GM21360 (cell line): ENCODE measurements at regions not wholly inside any gene's neighbourhood (a gene's known extent, or its start where the extent isn't known, plus 50 kb on each side); places are given as distances from the start of the nearest gene placed in this dataset.
"Not testable (repeated sequence)": the region's sequence is repeated elsewhere in the genome, so short reads cannot be mapped to it uniquely, and the experiment has no call there.

Source experiments
- ATAC-seq: cut with Tn5 transposase; IDR thresholded peaks from one replicate; pipeline ENCODE4 v1.9.1; 2021; ENCODE audit warnings: mild to moderate bottlenecking, moderate library complexity; ENCODE audit not compliant: unreplicated experiment

DNA sequence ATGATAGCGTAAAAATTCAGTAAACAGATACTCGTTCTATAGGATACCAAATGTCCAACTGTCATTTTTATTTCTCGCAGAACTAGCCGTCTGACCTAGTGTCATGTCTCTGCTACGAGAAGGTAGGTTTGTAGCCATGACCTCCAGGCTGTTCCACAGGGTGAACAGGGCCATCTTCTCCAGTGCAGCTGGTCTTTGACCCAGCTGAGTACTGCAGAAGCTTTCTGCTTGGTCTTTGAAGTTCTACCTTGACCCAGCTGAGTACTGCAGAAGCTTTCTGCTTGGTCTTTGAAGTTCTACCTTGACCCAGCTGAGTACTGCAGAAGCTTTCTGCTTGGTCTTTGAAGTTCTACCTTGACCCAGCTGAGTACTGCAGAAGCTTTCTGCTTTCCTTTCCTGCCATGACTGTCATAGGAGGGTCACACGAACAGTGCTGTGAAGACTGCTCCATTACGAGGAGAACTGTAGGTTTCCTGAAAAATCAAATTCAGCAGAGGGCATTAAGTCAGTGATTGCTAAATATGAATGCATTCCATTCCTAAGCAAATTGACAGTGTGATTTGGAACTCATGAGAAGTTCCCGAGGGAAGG is 532.8 kb upstream of the NRP1 start:
- ATAC-seq, result not testable (repeated sequence)

- no peak for ATAC-seq
Measured at GRCh38 chr10:33863352-33863751, 528.9 kb upstream of the NRP1 start.

GRCh38 chr10:33862536-33863105 is 528.2 kb upstream of the NRP1 start:
- ATAC-seq, result no peak

GRCh38 chr10:33861833-33862232 is 527.4 kb upstream of the NRP1 start:
- no peak for ATAC-seq

- ATAC-seq, result no peak
Measured at GRCh38 chr10:33861016-33861704, 526.7 kb upstream of the NRP1 start.

- ATAC-seq, result no peak
Measured at GRCh38 chr10:33860552-33860951, 526.1 kb upstream of the NRP1 start.

- no peak for ATAC-seq
Measured at GRCh38 chr10:33859319-33860022, 525.0 kb upstream of the NRP1 start.

DNA sequence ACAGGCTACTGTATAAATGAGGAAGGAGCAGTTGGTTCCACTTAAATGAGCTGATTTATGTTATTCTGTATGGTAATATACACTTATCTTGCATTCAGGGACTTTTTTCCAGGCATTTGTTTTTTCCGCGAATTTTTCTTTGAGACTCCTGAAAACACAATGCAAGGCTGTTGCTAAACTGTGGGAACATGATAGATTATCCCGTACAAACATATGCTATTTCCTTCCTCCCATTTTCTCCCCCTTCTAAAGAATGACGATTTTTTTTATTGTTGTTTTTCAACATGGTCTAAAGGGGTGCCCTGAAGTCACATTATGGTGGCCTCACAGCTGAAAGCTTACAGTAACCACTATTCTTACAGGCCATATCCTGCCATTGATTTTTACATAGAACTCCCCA is 523.9 kb upstream of the NRP1 start:
- no peak for ATAC-seq

- ATAC-seq, result not testable (repeated sequence)
Measured at GRCh38 chr10:33853221-33853620, 518.8 kb upstream of the NRP1 start.

DNA sequence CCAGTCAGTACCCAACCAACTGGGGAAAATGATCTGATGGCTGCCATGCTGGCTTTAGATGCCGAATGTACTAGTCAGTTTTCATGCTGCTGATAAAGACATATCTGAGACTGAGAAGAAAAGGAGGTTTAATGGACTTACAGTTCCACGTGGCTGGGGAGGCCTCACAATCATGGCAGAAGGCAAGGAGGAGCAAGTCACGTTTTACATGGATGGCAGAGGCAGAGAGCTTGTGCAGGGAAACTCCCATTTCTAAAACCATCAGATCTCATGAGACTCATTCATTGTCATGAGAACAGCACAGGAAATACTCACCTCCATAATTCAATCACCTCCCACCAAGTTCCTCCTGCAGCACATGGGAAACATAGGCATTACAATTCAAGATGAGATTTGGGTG is 508.9 kb upstream of the NRP1 start:
- no peak for ATAC-seq

DNA sequence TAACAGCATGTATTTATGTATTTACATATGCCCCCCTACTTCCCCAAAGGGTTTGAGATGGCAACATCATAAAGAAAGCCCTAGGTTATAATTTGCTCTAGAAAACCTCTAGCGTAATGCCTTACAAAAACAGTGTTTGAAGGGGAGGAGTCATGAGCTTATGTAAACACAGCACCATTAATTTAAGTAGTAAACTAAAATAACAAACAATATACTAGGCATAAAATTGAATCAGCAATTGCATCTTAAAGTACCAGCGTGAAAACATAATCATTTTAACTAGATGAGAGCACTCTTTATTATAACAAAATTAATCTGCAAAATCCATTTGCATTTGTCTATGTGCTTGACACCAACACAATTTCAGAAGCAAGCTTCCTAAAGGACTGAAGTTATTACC is 507.2 kb upstream of the NRP1 start:
- no peak for ATAC-seq

DNA sequence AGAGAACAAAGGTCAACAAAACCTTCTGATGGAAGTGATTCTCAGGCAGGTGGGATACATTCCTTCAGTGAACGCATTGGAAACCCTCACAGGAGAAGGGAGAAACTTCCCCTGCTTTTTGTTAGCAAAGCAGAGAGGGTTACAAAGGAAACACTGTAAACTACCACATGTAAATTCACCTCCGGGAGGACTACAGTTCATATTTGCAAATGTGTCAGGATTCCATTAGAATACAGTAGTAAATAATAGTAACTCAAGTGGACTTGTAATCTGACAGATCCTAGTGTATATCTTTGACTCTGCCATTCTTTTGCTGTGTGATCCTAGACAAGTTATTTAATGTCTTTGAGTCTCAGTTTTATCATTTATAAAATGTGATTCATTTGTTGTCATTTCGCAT is 504.3 kb upstream of the NRP1 start:
- no peak for ATAC-seq

GRCh38 chr10:33837736-33838135 is 503.3 kb upstream of the NRP1 start:
- ATAC-seq, result no peak

DNA sequence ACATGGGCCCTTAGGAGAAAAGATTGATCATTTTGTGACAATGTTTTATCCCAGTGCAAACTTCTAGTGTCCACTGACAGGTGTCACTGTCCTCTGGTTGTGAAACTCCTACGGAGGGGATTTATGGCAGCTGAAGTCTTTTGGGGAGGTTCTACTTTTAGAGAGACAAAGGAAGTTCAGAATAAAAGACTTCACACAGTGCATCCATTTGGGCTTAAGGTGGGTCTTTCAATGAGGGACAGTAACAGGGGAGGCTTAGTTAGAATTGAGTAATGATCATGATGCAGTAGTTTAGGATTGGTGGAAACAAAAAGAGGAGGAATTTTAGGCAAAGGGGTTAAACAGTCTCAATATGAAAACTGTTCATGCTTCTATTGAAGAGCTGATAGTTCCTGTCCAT is 501.1 kb upstream of the NRP1 start:
- ATAC-seq, result no peak

GRCh38 chr10:33833566-33833965 is 499.1 kb upstream of the NRP1 start:
- ATAC-seq, result no peak

DNA sequence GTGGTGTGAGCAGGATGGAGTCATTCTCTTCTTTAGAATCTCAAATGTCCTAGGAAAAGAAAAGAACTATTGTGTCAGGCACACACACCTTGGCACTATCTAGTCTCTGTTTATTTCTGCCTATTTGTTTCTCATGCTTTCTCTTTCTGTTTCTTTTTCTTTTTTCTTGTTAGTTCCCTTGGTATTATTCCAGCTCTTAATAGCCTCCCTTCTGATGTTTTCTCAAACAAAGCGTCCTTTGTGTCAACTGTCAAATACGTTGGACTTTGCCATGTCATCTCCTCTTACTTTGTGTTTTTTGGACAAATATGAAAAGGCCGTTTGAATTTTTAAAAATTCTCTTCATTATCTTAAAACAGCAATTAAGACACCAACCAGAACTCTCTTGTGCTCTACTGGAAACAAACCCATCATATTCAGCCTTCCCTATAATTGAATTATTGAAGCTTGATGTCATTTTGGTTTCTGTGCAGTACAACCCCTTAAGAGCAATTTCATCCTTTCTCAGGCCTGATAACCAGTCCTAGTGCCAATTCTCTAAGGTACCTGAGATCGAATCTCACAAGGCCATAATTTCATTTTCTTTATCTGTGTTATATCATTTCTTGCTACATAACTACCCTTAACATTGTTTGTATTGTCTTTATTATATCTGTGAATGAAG is 497.8 kb upstream of the NRP1 start:
- no peak for ATAC-seq

DNA sequence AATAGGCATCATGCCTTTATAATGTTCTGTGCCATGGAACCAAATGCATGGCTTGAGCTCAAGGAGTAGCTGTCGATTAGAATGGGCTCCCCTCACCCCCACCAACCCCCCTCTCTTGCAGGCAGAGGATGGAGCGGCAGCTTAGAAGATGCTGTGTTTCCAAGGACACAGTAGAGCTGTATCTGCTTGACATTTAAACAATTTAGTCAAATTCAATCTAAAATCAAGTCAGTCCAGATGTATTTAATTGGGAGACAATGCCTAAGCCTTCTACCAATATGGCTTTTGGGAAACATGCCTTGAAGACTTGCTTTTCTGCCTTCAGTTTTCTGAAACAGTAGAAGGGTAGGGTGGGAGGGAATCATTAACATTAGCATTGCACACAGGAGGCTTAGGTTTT is 497.1 kb upstream of the NRP1 start:
- ATAC-seq, result no peak

DNA sequence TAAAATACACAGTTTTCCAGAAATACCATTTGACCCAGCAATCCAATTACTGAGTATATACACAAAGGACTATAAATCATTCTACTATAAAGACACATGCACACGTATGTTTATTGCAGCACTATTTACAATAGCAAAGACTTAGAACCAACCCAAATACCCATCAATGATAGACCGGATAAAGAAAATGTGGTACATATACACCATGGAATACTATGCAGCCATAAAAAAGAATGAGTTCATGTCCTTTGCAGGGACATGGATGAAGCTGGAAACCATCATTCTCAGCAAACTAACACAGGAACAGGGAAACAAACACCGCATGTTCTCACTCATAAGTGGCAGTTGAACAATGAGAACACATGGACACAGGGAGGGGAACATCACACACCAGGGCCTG is 495.4 kb upstream of the NRP1 start:
- not testable (repeated sequence) for ATAC-seq

DNA sequence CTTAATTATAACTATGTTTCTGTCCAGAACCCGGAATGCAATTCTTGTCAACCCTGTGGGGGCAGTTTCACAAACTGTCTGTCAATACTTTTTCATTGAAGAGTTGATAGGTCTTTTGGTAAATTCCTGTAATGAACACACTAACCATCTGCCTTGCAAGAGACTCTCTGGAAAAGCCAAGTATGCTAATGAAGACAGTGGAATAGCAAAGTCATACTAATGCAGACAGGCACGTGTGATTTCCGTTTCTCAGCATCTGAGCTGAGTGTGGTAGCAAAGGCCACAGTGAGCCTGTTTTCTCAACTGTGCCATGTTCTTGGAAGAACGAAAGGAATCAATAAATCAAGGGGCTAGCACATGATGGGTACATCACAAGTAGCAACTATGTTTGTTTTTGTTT is 494.1 kb upstream of the NRP1 start:
- no peak for ATAC-seq

DNA sequence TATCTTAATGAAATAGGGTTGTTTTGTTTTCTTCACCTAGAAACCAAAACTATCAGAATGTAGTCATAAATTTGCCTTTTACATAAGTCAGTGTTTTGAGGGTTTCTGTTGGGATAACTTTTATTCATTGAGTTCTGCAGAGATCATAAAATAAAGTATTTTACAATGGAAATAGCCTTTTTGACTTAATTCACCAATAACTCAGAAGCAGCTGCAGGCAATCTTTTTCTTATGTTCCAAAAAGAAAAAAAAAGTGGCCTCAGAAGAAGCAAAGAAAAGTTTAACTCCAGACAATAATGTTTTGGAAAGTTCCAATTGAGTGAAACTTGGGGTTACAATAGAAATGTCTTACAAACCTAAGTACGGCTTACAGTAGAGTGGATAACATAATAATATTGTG is 491.7 kb upstream of the NRP1 start:
- no peak for ATAC-seq

GRCh38 chr10:33822774-33823173 is 488.3 kb upstream of the NRP1 start:
- no peak for ATAC-seq
